ELF-1 (cell line): ENCODE measurements at regions not wholly inside any gene's neighbourhood (a gene's known extent, or its start where the extent isn't known, plus 50 kb on each side); places are given as distances from the start of the nearest gene placed in this dataset.

ENCODE experiments used
- DNase-seq: peaks from one replicate; pipeline ENCODE4 v3.0.0-alpha.2; 2016; ENCODE audit warnings: low read depth, low spot score

GRCh38 chr21:43364261-43364510 lies 62.7 kb downstream of the SIK1 start:
- no peak for DNase-seq

- DNase-seq, result no peak
Observed at GRCh38 chr21:43363506-43364260, 63.2 kb downstream of the SIK1 start.

GRCh38 chr21:43362915-43363314 lies 64.0 kb downstream of the SIK1 start:
- no peak for DNase-seq

- peak; percentile 44 for DNase-seq
Observed at GRCh38 chr21:43362321-43362791, 64.6 kb downstream of the SIK1 start.

GRCh38 chr21:43361493-43362296 lies 65.2 kb downstream of the SIK1 start:
- peak; percentile 66 for DNase-seq

- peak; percentile 89 for DNase-seq
Observed at GRCh38 chr21:43361127-43361492, 65.8 kb downstream of the SIK1 start.

GRCh38 chr21:43360441-43361126 lies 66.3 kb downstream of the SIK1 start:
- no peak for DNase-seq

GRCh38 chr21:43358940-43359822 lies 67.8 kb downstream of the SIK1 start:
- DNase-seq, result no peak

GRCh38 chr21:43357715-43358430 lies 69.1 kb downstream of the SIK1 start:
- no peak for DNase-seq

GRCh38 chr21:43355925-43356289 lies 71.0 kb downstream of the SIK1 start:
- DNase-seq, result peak; percentile 49

- no peak for DNase-seq
Observed at GRCh38 chr21:43355266-43355924, 71.5 kb downstream of the SIK1 start.

- no peak for DNase-seq
Observed at GRCh38 chr21:43354666-43355065, 72.3 kb downstream of the SIK1 start.

GRCh38 chr21:43354026-43354420 lies 72.9 kb downstream of the SIK1 start:
- no peak for DNase-seq

- DNase-seq, result no peak
Observed at GRCh38 chr21:43353282-43354025, 73.5 kb downstream of the SIK1 start.

- no peak for DNase-seq
Observed at GRCh38 chr21:43352568-43353281, 74.2 kb downstream of the SIK1 start.

- no peak for DNase-seq
Observed at GRCh38 chr21:43352154-43352537, 74.8 kb downstream of the SIK1 start.

GRCh38 chr21:43351501-43352153 lies 75.3 kb downstream of the SIK1 start:
- DNase-seq, result no peak

GRCh38 chr21:43349644-43350043 lies 77.3 kb downstream of the SIK1 start:
- no peak for DNase-seq

GRCh38 chr21:43348801-43349261 lies 78.1 kb downstream of the SIK1 start:
- no peak for DNase-seq
